HEK293 (cell line): ENCODE measurements at regions not wholly inside any gene's neighbourhood (a gene's known extent, or its start where the extent isn't known, plus 50 kb on each side); places are given as distances from the start of the nearest gene placed in this dataset.

Source experiments
- CTCF ChIA-PET: fragments of 350-600 bp; formaldehyde crosslinking; extraction: SDS; loops from one replicate; lab custom pipeline; 2021; ENCODE audit warnings: antibody characterized with exemption; lab: Yijun Ruan, JAX
- POLR2A ChIA-PET: fragments of 300-600 bp; formaldehyde crosslinking; extraction: SDS; loops from one replicate; lab custom pipeline; 2020; ENCODE audit warnings: antibody characterized with exemption, inconsistent platforms; lab: Yijun Ruan, JAX
- H3K27ac ChIP-seq: fragments of 200-500 bp; sonication (Bioruptor generic); 2 replicates; pipeline ENCODE4 v1.5.1; 2014; ENCODE audit warnings: low read depth, low read length, control low read depth, inconsistent platforms; ENCODE audit errors: extremely low read depth
- H3K36me3 ChIP-seq, 2 experiments: fragments of 200-500 bp in 1 of 2; sonication (Bioruptor generic) in 1 of 2; 1 replicate in 1 of 2; 2 replicates in 1 of 2; pipeline ENCODE4 v1.5.1; 2014 to 2017; ENCODE audit warnings: inconsistent platforms in 2 of 2, low read length in 2 of 2; ENCODE audit not compliant: control insufficient read depth in 2 of 2, insufficient read depth in 1 of 2
- H3K4me1 ChIP-seq: fragments of 200-500 bp; sonication (Bioruptor generic); 2 replicates; pipeline ENCODE4 v1.5.1; 2014; ENCODE audit warnings: mild to moderate bottlenecking, low read length, inconsistent platforms; ENCODE audit not compliant: control insufficient read depth, insufficient read depth
- H3K4me3 ChIP-seq: 2 replicates; pipeline ENCODE4 v1.5.1; 2011; ENCODE audit warnings: low read depth, mild to moderate bottlenecking, control low read depth, low read length, moderate library complexity
- H3K9me3 ChIP-seq: fragments of 200-500 bp; sonication (Bioruptor generic); 2 replicates; pipeline ENCODE4 v1.5.1; 2014; ENCODE audit warnings: low read depth, low read length, inconsistent platforms; ENCODE audit not compliant: control insufficient read depth, insufficient read depth
- FEZF1 ChIP-seq: fragments of 450-650 bp; formaldehyde crosslinking; IDR thresholded peaks from 2 replicates; pipeline ENCODE4 v1.5.1; 2016; ENCODE audit warnings: missing biosample characterization, missing genetic modification characterization
- GLI2 ChIP-seq: fragments of 450-650 bp; formaldehyde crosslinking; IDR thresholded peaks from 2 replicates; pipeline ENCODE4; 2017; ENCODE audit warnings: missing biosample characterization, missing genetic modification characterization, low read depth, borderline replicate concordance
- ZNF140 ChIP-seq: fragments of 450-650 bp; formaldehyde crosslinking; IDR thresholded peaks from 2 replicates; pipeline ENCODE4 v1.5.1; 2016; ENCODE audit warnings: missing biosample characterization, missing genetic modification characterization
- ZNF335 ChIP-seq: fragments of 450-650 bp; formaldehyde crosslinking; conservative IDR thresholded peaks from 2 replicates; pipeline ENCODE4 v1.5.1; 2016; ENCODE audit warnings: missing biosample characterization, missing genetic modification characterization
- ZNF391 ChIP-seq: fragments of 450-650 bp; formaldehyde crosslinking; IDR thresholded peaks from 2 replicates; pipeline ENCODE4 v1.5.1; 2016; ENCODE audit warnings: low read depth, missing biosample characterization, missing genetic modification characterization, borderline replicate concordance
- ZNF585B ChIP-seq: fragments of 450-650 bp; formaldehyde crosslinking; IDR thresholded peaks from 2 replicates; pipeline ENCODE4 v1.5.1; 2016; ENCODE audit warnings: missing biosample characterization, missing genetic modification characterization
- ZNF610 ChIP-seq: fragments of 450-650 bp; formaldehyde crosslinking; IDR thresholded peaks from 2 replicates; pipeline ENCODE4 v1.5.1; 2016; ENCODE audit warnings: missing biosample characterization, missing genetic modification characterization, borderline replicate concordance
- ZNF639 ChIP-seq: fragments of 450-650 bp; formaldehyde crosslinking; IDR thresholded peaks from 2 replicates; pipeline ENCODE4 v1.5.1; 2016; ENCODE audit warnings: missing biosample characterization, missing genetic modification characterization
- ZNF785 ChIP-seq: fragments of 450-650 bp; formaldehyde crosslinking; IDR thresholded peaks from 2 replicates; pipeline ENCODE4 v1.5.1; 2016; ENCODE audit warnings: missing biosample characterization, missing genetic modification characterization
- ZSCAN23 ChIP-seq: fragments of 450-650 bp; formaldehyde crosslinking; IDR thresholded peaks from 2 replicates; pipeline ENCODE4 v1.5.1; 2016; ENCODE audit warnings: missing biosample characterization, missing genetic modification characterization
- ZSCAN5A ChIP-seq: fragments of 450-650 bp; formaldehyde crosslinking; IDR thresholded peaks from 2 replicates; pipeline ENCODE4 v1.5.1; 2016; ENCODE audit warnings: missing biosample characterization, missing genetic modification characterization
- TF ChIP-seq, protein P1 (sequence below): fragments of 450-650 bp; formaldehyde crosslinking; IDR thresholded peaks from 2 replicates; pipeline ENCODE4 v1.5.1; 2016; ENCODE audit warnings: missing biosample characterization, missing genetic modification characterization

- TF ChIP-seq ZNF391 (tag by site-specific recombination): no peak
- no peak for TF ChIP-seq ZNF610 (tag by site-specific recombination)
Observed at GRCh38 chr17:69851736-69852135, 223.3 kb upstream of the KCNJ16 start (continued).

DNA sequence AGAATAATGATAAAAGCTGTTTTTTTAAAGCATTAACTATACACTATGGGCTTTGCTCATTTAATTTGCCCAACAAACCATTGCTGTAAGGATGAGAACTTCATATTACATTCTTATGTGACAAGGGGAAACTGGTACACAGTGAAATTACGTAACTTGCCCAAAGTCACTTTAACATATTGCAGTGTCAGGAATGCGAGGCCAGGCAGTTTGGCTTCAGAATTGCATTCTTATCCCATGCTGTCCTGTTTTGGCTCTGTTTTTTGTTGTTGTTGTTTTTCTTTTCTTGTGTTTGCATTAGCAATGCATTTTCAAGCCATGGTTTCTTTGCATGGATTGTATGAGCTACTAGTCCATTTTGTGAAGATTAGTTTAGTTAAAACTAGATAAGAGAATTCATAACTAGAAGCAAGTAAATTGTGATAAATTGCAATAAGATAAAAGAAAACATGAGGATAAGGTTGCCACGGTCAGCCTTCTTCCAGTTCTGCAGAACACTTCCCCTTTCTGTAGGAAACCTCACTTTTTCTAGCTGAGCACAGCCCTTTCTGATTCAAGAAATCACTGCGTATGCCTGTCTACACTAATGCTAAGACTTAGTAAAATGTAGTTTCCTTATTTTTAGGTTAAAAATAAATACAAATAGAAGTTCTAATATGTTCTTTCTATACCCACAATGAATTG lies 221.3 kb upstream of the KCNJ16 start:
- ChIA-PET POLR2A (no interaction called here), CTCF (interaction anchor here (0.6 kb wide), 1 partner anchor 776 kb away, joined by 3 read pairs; no protein-coding TSS in a partner anchor)
- H3K36me3 ChIP-seq: no peaks in the 10 kb centered on the region
- H3K4me3 ChIP-seq: no peak overlapping the region
- H3K4me1 ChIP-seq: no peaks in the 10 kb centered on the region
- 0 out of 2 replicates have a peak, but pooled peaks cover 2% of the 10 kb centered on the region for H3K9me3 ChIP-seq
- TF ChIP-seq ZNF140 (tag by site-specific recombination) (no peak), ZSCAN5A (no peak), ZNF391 (tag by site-specific recombination) (no peak), ZNF785 (tag by site-specific recombination) (no peak), ZNF585B (tag by site-specific recombination) (no peak), ZNF639 (no peak)
- TF ChIP-seq, all 188 proteins: peak for 0
- no peak overlapping the region for H3K27ac ChIP-seq

- Histone ChIP-seq H3K36me3 (no peaks in the 10 kb centered on the region), H3K4me3 (no peak overlapping the region)
- POLR2A ChIA-PET: no interaction called here
- no peak for TF ChIP-seq ZSCAN23 (tag by site-specific recombination)
- TF ChIP-seq ZSCAN5A: no peak
- TF ChIP-seq GLI2: no peak
- TF ChIP-seq, all 188 proteins: peak for 0
- CTCF ChIA-PET: no interaction called here
- Histone ChIP-seq H3K9me3 (0 out of 2 replicates have a peak, but pooled peaks cover 3% of the 10 kb centered on the region), H3K4me1 (no peaks in the 10 kb centered on the region), H3K27ac (no peak overlapping the region)
Observed at GRCh38 chr17:69854225-69854780, 220.7 kb upstream of the KCNJ16 start.

DNA sequence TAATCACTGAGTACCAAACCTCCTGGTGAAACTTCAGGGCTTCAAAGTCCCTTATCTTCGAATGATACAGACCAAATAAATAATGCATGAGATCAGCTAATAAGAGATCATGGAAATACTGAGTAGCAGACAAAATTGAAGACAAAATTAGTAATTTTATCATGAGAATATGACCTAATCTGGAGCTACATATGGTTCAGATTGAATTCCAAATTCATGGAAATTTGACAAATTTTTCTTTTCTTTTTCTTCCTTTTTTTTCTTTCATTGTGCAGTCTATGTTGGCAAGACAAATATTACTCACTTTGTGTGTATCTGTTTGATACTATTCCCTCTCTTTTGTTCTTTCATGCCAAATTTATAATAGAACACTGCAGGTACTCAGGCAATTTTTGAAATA lies 218.1 kb upstream of the KCNJ16 start:
- H3K27ac ChIP-seq: no peak overlapping the region
- TF ChIP-seq, protein P1, sequence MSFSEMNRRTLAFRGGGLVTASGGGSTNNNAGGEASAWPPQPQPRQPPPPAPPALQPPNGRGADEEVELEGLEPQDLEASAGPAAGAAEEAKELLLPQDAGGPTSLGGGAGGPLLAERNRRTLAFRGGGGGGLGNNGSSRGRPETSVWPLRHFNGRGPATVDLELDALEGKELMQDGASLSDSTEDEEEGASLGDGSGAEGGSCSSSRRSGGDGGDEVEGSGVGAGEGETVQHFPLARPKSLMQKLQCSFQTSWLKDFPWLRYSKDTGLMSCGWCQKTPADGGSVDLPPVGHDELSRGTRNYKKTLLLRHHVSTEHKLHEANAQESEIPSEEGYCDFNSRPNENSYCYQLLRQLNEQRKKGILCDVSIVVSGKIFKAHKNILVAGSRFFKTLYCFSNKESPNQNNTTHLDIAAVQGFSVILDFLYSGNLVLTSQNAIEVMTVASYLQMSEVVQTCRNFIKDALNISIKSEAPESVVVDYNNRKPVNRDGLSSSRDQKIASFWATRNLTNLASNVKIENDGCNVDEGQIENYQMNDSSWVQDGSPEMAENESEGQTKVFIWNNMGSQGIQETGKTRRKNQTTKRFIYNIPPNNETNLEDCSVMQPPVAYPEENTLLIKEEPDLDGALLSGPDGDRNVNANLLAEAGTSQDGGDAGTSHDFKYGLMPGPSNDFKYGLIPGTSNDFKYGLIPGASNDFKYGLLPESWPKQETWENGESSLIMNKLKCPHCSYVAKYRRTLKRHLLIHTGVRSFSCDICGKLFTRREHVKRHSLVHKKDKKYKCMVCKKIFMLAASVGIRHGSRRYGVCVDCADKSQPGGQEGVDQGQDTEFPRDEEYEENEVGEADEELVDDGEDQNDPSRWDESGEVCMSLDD: no peak
- TF ChIP-seq FEZF1 (no peak), ZNF335 (tag by site-specific recombination) (0 out of 2 replicates have a peak, but pooled peaks have one; percentile 5)

More for the DNA sequence above, 218.1 kb upstream of the KCNJ16 start:
- POLR2A ChIA-PET: no interaction called here
- Histone ChIP-seq H3K9me3 (0 out of 2 replicates have a peak, but pooled peaks cover 3% of the 10 kb centered on the region), H3K36me3 (no peaks in the 10 kb centered on the region), H3K4me1 (no peaks in the 10 kb centered on the region), H3K4me3 (no peak overlapping the region)
- CTCF ChIA-PET: no interaction called here
